ENCODE measurements at regions not wholly inside any gene's neighbourhood (a gene's known extent, or its start where the extent isn't known, plus 50 kb on each side); places are given as distances from the start of the nearest gene placed in this dataset.

DNA sequence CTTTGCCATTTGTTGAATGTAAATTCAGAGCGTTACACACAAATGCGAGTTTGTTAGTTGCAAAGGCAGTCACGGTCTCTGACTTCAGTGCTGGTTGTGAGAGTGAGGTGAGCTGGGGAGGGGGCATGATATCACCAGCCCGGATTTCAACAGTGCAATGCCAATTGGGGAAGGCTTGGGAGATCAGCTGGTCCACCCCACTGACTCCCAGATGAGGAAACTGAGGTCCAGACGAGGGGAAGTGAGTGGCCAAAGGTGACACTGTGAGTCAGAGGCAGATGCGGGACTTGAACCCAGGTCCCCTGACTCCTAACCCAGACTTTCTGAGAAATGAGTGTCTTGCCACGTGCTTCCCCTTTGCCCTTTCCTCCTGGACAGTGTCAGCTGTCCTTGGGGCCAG is 62.1 kb downstream of the CEBPB start:
- no peak for ATAC-seq
- Histone ChIP-seq H3K9me3 (no peaks in the 10 kb centered on the region), H3K4me3 (no peak overlapping the region), H3K36me3 (no peaks in the 10 kb centered on the region), H3K27me3 (no peaks in the 10 kb centered on the region), H3K4me1 (no peaks in the 10 kb centered on the region), H3K27ac (no peak overlapping the region)
- TF ChIP-seq EP300 (IDR thresholded peaks at IDR 0.05), result no peak
- no peak for TF ChIP-seq POLR2A (IDR thresholded peaks at IDR 0.05)
- TF ChIP-seq POLR2AphosphoS5 (IDR thresholded peaks at IDR 0.05), result no peak
- TF ChIP-seq, protein P1, sequence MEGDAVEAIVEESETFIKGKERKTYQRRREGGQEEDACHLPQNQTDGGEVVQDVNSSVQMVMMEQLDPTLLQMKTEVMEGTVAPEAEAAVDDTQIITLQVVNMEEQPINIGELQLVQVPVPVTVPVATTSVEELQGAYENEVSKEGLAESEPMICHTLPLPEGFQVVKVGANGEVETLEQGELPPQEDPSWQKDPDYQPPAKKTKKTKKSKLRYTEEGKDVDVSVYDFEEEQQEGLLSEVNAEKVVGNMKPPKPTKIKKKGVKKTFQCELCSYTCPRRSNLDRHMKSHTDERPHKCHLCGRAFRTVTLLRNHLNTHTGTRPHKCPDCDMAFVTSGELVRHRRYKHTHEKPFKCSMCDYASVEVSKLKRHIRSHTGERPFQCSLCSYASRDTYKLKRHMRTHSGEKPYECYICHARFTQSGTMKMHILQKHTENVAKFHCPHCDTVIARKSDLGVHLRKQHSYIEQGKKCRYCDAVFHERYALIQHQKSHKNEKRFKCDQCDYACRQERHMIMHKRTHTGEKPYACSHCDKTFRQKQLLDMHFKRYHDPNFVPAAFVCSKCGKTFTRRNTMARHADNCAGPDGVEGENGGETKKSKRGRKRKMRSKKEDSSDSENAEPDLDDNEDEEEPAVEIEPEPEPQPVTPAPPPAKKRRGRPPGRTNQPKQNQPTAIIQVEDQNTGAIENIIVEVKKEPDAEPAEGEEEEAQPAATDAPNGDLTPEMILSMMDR (IDR thresholded peaks at IDR 0.05), result no peak
- 75 to 77% methylated on average over 3 to 6 of the region's 7 CpGs for WGBS, 2 donors (ENCODE audit: low coverage in 1 of 2)

DNA sequence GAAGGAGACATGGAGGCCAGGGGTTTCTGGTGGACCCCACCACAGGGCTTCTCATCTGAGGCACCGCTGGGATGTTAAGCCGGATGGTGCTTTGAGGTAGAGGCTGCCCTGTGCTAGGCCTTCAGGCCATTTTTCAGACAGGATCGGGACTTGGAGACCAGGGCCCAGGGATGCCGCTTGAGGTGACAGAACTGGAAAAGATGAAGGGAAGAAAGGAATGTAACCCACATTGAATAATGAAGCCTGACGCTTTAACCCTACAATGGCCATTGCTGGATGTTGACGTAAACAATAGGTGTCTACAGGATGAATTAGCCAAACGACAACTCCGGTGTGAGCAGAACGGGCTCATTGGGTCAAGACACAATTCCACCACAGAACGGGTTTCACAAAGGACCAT is 62.5 kb downstream of the CEBPB start:
- ATAC-seq, result no peak
- Histone ChIP-seq H3K36me3 (no peaks in the 10 kb centered on the region), H3K4me1 (no peaks in the 10 kb centered on the region), H3K27ac (no peak overlapping the region), H3K27me3 (no peaks in the 10 kb centered on the region), H3K4me3 (no peak overlapping the region), H3K9me3 (no peaks in the 10 kb centered on the region)
- 90% methylated on average over 7 to 8 of the region's 10 CpGs for WGBS, 2 donors (ENCODE audit: low coverage in 1 of 2)
- TF ChIP-seq, protein P1 (IDR thresholded peaks at IDR 0.05), result no peak

DNA sequence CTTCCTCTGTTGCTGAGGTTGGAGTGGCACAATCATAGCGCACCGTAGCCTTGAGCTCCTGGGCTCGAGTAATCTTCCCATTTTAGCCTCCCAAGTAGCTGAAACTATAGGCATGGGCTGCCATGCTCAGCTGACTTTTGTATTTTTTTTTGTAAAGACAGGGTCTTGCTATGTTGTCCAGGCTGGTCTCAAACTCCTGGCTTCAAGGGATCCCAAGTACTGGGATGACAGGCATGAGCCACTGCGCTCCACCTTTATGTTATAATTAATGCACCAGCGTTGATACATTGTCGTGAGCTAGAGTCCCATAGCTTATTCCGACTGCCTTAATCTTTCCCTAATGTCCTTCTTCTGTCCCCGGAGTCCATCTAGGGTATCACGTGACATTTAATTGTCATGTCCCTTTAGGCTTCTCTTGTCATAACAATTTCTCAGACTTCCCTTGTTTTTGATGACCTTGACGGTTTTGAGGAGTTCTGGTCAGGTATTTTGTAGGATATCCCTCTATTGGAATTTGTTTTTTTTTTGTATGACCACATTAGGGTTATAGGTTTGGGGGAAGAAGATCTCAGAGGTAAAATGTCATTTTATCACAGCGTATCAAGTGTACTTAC is 63.9 kb downstream of the CEBPB start:
- TF ChIP-seq POLR2AphosphoS5 (IDR thresholded peaks at IDR 0.05), result no peak
- TF ChIP-seq POLR2A (IDR thresholded peaks at IDR 0.05), result no peak
- TF ChIP-seq, protein P1 (IDR thresholded peaks at IDR 0.05), result no peak
- TF ChIP-seq EP300 (IDR thresholded peaks at IDR 0.05), result no peak
- Histone ChIP-seq H3K9me3 (no peaks in the 10 kb centered on the region), H3K36me3 (no peaks in the 10 kb centered on the region), H3K4me1 (peaks cover 0 to 3% (median 0%) of the 10 kb centered on the region in 3 donors), H3K27me3 (no peaks in the 10 kb centered on the region), H3K4me3 (no peak overlapping the region), H3K27ac (no peak overlapping the region)
- no peak for ATAC-seq
- 67 to 84% methylated on average over 11 of the region's 11 CpGs for WGBS, 2 donors (ENCODE audit: low coverage in 1 of 2)

DNA sequence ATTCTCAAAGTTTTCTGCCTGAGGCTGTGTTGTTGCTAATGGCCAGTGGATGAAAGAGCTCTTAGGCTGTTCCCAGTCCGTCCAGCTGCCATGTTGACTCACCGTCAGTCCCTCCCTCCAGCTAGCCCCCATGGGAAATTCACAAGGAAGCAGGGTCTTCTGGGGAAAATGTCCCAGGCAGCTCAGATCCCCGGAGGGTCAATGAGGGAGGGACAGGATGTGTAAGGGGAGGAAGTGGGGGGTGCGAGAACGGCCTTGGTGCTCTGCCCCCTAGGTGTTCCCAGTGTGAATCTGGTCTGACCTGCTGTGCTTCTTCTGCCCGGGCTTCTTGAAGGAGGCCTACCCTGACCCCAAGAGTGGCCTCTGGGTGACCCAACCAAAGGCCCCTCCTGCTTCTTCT is 65.9 kb downstream of the CEBPB start:
- no peak for ATAC-seq
- Histone ChIP-seq H3K9me3 (no peaks in the 10 kb centered on the region), H3K27ac (no peak overlapping the region), H3K4me1 (peaks cover 0 to 14% (median 4%) of the 10 kb centered on the region in 3 donors), H3K36me3 (no peaks in the 10 kb centered on the region), H3K27me3 (no peaks in the 10 kb centered on the region), H3K4me3 (no peak overlapping the region)
- TF ChIP-seq POLR2A (IDR thresholded peaks at IDR 0.05) (no peak), EP300 (IDR thresholded peaks at IDR 0.05) (no peak), POLR2AphosphoS5 (IDR thresholded peaks at IDR 0.05) (no peak)
- TF ChIP-seq, protein P1 (IDR thresholded peaks at IDR 0.05), result no peak
- 57 to 68% methylated on average over 5 to 6 of the region's 6 CpGs for WGBS, 2 donors (ENCODE audit: low coverage in 1 of 2)

DNA sequence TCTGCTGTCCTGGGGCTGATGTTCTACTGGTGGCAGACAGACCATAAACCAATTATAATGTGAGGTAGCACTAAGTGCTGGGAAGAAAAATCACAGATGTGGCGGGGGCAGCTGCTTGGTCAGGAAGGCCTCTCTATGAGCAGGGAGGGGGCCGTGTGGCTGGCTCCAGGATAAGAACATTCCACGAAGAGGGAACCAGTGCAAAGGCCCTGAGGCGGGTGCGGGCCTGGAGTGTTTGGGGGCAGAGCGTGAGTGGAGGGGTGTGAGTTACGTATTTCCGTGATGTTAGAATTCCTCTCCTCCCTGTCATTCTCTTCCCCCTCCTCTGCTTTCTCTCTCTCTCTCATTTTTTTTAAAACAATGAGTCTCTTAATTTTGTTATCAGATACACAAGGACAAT is 67.2 kb downstream of the CEBPB start:
- H3K27me3 ChIP-seq, result no peaks in the 10 kb centered on the region
- TF ChIP-seq, protein P1 (IDR thresholded peaks at IDR 0.05), result no peak
- TF ChIP-seq POLR2AphosphoS5 (IDR thresholded peaks at IDR 0.05), result no peak
- TF ChIP-seq POLR2A (IDR thresholded peaks at IDR 0.05), result no peak
- TF ChIP-seq EP300 (IDR thresholded peaks at IDR 0.05), result no peak

More for the DNA sequence above, 67.2 kb downstream of the CEBPB start:
- H3K4me3 ChIP-seq, result no peak overlapping the region
- no peak overlapping the region for H3K27ac ChIP-seq
- 94 to 100% methylated on average over 4 to 8 of the region's 8 CpGs for WGBS, 2 donors (ENCODE audit: low coverage in 1 of 2)
- H3K36me3 ChIP-seq, result no peaks in the 10 kb centered on the region
- peaks cover 0 to 14% (median 4%) of the 10 kb centered on the region in 3 donors for H3K4me1 ChIP-seq
- no peaks in the 10 kb centered on the region for H3K9me3 ChIP-seq
- ATAC-seq, result no peak

All from gastroesophageal sphincter (tissue), 4 donors.